Glutamatergic neuron (in vitro differentiated cells): ENCODE measurements at regions not wholly inside any gene's neighbourhood (a gene's known extent, or its start where the extent isn't known, plus 50 kb on each side); places are given as distances from the start of the nearest gene placed in this dataset.

Experiments used
- DNase-seq: peaks from one replicate; pipeline ENCODE4 v3.0.0; 2022
- H3K27ac Mint-ChIP-seq: one replicate; pipeline ENCODE4 v1.8.0; 2020; ENCODE audit warnings: mild to moderate bottlenecking, mixed read lengths, inconsistent platforms; ENCODE audit not compliant: unreplicated experiment
- H3K27me3 Mint-ChIP-seq: one replicate; pipeline ENCODE4 v1.8.0; 2020; ENCODE audit warnings: mild to moderate bottlenecking, moderate library complexity, mixed read lengths, inconsistent platforms; ENCODE audit not compliant: unreplicated experiment
- H3K36me3 Mint-ChIP-seq: one replicate; pipeline ENCODE4 v1.8.0; 2020; ENCODE audit warnings: mild to moderate bottlenecking, mixed read lengths, inconsistent platforms; ENCODE audit not compliant: unreplicated experiment
- H3K4me1 Mint-ChIP-seq: one replicate; pipeline ENCODE4 v1.8.0; 2020; ENCODE audit warnings: mild to moderate bottlenecking, low read depth, mixed read lengths, inconsistent platforms; ENCODE audit not compliant: unreplicated experiment
- H3K4me3 Mint-ChIP-seq: one replicate; pipeline ENCODE4 v1.8.0; 2020; ENCODE audit warnings: mild to moderate bottlenecking, mixed read lengths, inconsistent platforms; ENCODE audit not compliant: unreplicated experiment
- H3K9me3 Mint-ChIP-seq: one replicate; pipeline ENCODE4 v1.8.0; 2020; ENCODE audit warnings: mild to moderate bottlenecking, moderate library complexity, mixed read lengths, inconsistent platforms; ENCODE audit not compliant: unreplicated experiment
- TF ChIP-seq, protein P1 (sequence below): fragments of 200-600 bp; sonication (generic); IDR thresholded peaks from one replicate; pipeline ENCODE4 v1.5.0; 2021; ENCODE audit not compliant: partially characterized antibody, unreplicated experiment

DNA sequence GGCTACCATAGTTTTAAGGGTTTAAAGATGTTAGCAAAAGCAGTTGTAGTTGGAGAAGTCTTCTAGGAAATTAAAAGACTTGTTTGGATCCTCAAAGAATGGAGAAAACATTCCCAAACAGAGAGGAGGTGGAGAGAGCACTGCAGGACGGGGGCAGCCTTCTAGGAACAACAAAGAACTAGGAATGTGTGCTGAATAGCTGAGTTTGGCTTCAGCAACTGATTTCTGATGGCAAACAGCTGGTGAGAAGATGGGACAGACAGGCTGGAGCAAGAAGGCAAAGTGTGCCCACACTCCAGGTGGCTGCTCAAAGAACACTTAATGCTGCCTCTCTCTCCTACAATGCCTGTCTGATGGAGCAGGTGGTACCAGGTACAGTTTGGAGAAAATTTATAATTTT, 1331.1 kb downstream of the ADGRL3 start:
- TF ChIP-seq, protein P1, sequence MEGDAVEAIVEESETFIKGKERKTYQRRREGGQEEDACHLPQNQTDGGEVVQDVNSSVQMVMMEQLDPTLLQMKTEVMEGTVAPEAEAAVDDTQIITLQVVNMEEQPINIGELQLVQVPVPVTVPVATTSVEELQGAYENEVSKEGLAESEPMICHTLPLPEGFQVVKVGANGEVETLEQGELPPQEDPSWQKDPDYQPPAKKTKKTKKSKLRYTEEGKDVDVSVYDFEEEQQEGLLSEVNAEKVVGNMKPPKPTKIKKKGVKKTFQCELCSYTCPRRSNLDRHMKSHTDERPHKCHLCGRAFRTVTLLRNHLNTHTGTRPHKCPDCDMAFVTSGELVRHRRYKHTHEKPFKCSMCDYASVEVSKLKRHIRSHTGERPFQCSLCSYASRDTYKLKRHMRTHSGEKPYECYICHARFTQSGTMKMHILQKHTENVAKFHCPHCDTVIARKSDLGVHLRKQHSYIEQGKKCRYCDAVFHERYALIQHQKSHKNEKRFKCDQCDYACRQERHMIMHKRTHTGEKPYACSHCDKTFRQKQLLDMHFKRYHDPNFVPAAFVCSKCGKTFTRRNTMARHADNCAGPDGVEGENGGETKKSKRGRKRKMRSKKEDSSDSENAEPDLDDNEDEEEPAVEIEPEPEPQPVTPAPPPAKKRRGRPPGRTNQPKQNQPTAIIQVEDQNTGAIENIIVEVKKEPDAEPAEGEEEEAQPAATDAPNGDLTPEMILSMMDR = no peak
- no peaks in the 10 kb centered on the region for H3K27me3 Mint-ChIP-seq
- H3K9me3 Mint-ChIP-seq = no peaks in the 10 kb centered on the region
- H3K36me3 Mint-ChIP-seq = no peaks in the 10 kb centered on the region
- H3K4me1 Mint-ChIP-seq = no peaks in the 10 kb centered on the region
- H3K4me3 Mint-ChIP-seq = no peak overlapping the region
- H3K27ac Mint-ChIP-seq = no peak overlapping the region
- no peak for DNase-seq

DNA sequence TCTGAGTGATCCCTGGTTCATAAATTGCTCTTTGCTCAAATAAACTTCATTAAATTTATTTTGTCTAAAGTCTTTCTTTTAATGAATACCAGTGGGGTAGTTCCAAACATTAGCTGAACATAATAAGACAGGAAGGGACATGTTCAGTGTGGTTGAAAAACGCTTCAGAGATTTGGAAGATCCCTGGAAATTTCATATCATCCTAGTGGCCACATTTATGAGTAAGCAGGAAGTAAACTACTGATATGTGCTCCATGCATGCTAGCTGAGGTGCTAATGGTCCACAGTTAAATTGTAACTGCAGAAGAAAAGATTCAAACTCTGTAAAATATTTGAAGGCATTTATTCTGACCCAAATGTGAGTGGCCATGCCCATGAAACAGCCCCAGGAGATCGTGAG, 1328.7 kb downstream of the ADGRL3 start:
- H3K27ac Mint-ChIP-seq = no peak overlapping the region

DNA sequence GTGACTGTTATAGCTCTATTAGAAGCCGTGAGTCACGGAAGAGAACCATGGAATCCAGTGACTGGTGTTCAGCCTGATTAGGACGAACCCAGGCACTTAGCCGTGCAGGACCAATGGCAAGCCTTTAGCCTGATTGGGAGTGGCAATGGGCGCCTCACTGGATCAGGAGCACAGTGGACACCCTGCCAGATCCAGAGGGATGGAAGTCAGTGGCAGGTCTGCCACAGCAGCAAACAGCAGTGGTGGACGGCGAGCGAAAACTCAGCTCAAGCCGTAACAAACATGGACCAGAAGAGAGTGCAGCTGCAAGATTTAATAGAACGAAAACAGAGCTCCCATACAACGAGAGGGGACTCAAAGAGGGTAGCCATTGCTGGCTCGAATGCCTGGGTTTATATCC, 1326.5 kb downstream of the ADGRL3 start:
- Mint-ChIP-seq H3K4me3 (no peak overlapping the region), H3K4me1 (no peaks in the 10 kb centered on the region), H3K27ac (no peak overlapping the region), H3K36me3 (no peaks in the 10 kb centered on the region), H3K27me3 (no peaks in the 10 kb centered on the region), H3K9me3 (no peaks in the 10 kb centered on the region)
- DNase-seq = no peak
- TF ChIP-seq, protein P1 = no peak

More for the DNA sequence above, 1328.7 kb downstream of the ADGRL3 start:
- DNase-seq = no peak
- H3K36me3 Mint-ChIP-seq = no peaks in the 10 kb centered on the region
- H3K27me3 Mint-ChIP-seq = no peaks in the 10 kb centered on the region
- H3K4me3 Mint-ChIP-seq = no peak overlapping the region
- H3K4me1 Mint-ChIP-seq = no peaks in the 10 kb centered on the region
- TF ChIP-seq, protein P1 = no peak
- H3K9me3 Mint-ChIP-seq = no peaks in the 10 kb centered on the region

DNA sequence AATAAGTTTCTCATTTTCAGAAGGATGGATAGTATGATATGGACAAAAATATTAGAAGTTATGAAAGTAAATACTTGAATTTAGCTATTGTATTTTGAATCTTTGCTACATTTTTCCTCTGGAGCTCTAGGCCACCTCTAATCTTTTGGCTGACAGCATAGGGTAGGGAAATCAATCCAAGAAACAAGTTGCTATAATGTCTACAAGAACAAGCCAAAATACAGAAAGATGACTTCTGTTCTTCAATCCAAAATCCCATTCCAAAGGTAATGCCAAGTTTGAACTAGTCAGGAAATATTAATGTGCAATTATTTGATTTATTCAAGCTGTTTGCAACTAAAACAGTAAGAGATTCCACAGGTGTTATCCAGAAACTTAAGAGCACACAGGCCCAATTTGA, 1323.1 kb downstream of the ADGRL3 start:
- TF ChIP-seq, protein P1 = no peak
- no peak overlapping the region for H3K4me3 Mint-ChIP-seq
- no peaks in the 10 kb centered on the region for H3K9me3 Mint-ChIP-seq
- no peak for DNase-seq
- no peaks in the 10 kb centered on the region for H3K4me1 Mint-ChIP-seq
- no peak overlapping the region for H3K27ac Mint-ChIP-seq
- H3K27me3 Mint-ChIP-seq = no peaks in the 10 kb centered on the region
- no peaks in the 10 kb centered on the region for H3K36me3 Mint-ChIP-seq

DNA sequence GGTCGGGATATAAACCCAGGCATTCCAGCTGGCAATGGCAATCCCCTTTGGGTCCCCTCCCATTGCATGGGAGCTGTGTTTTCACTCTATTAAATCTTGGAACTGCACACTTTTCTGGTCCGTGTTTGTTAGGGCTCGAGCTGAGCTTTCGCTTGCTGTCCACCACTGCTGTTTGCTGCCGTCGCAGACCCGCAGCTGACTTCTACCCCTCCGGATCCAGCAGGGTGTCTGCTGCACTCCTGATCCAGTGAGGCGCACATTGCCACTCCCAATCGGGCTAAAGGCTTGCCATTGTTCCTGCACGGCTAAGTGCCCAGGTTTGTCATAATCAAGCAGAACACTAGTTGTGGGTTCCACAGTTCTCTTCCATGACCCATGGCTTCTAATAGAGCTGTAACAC, 1322.1 kb downstream of the ADGRL3 start:
- H3K9me3 Mint-ChIP-seq = no peaks in the 10 kb centered on the region
- TF ChIP-seq, protein P1 = no peak
- no peaks in the 10 kb centered on the region for H3K27me3 Mint-ChIP-seq
- H3K27ac Mint-ChIP-seq = no peak overlapping the region
- H3K36me3 Mint-ChIP-seq = no peaks in the 10 kb centered on the region
- no peaks in the 10 kb centered on the region for H3K4me1 Mint-ChIP-seq
- DNase-seq = no peak
- no peak overlapping the region for H3K4me3 Mint-ChIP-seq
